ENCODE measurements at regions not wholly inside any gene's neighbourhood (a gene's known extent, or its start where the extent isn't known, plus 50 kb on each side); places are given as distances from the start of the nearest gene placed in this dataset.

DNA sequence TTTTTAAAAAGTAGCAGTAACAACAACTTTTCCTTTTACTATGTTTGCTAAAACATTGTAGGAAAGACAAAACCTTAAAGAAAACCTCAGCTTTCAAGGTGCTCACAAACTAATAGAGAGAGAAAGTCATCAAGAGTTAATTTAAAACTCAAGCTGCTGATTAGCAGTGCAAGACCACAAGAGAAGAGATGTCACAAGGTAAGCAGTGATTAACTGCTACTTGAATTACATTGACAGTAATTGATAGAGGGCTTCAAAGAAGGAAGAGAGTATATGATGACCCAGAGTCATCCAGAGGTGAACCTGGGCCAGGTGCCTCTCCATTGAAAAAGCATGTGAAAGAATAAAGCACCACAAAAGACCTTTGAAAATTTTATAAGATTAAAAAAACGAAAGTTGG is 939.6 kb upstream of the CNTNAP5 start:
- DNase-seq, result no peak

DNA sequence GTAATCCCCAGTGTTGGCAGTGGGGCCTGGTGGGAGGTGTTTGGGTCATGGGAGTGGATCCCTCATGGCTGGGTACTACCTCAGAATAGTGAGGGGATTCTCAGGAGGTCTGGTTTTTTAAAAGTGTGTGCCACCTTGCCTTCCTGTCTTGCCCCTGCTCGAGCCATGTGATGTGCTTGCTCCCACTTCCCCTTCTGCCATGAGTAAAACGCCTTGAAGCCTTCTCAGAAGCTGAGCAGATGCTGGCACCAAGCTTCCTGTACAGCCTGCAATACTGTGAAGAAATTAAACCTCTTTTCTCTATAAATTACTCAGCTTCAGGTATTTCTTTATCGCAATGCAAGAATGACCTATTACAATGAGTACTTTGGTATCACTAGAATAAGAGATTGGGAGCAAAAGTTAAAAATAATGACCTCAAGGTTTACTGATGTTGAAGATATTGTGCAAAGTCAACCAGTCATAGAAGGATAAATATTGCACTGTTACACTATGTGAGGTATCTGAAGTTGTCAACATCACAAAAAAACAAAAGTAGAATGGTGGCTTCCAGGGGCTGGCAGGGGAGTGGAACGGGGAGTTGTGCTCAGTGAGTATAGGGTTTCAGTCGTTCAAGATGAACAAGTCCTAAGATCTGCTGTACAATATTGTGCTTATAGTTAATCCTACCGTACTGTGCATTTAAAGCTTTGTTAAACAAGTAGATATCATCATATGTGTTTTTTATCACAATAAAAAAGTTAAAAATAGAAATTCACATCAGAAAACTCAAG is 938.3 kb upstream of the CNTNAP5 start:
- DNase-seq, result no peak

DNA sequence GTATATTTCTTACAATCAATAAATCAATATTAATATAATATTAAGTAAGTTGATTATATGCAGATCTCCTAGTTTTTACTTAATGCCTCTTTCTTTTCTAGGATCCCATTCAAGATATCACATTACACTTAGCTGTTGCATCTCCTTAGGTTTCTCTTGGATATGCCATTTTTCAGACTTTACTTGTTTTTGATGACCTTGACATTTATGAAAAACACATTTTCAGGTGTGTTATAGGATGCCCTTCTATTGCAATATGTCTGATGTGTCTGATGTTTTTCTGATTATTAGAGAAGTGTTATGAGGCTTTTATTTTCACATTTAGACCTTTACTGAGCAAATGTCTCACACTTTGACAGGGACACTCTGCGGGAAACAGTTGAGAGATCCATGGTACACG is 933.6 kb upstream of the CNTNAP5 start:
- no peak for DNase-seq

DNA sequence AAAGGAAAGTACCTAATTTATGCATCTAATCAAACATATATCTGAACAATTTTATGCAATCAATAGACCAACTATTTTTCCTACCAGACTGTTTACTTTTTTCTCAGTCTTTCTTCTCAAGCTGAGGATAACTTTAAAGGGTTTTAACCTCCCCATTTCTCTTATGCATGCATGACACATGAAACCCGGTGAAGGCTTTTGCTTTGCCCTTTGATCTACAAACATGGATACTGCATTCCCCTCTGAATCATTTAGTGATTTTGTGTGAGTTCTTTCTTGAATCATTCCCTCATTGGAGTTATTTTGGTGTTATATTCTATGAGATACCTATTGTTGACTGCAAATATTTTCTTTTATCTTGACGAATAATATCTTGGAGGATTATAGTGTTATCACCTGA is 931.9 kb upstream of the CNTNAP5 start:
- no peak for DNase-seq

DNA sequence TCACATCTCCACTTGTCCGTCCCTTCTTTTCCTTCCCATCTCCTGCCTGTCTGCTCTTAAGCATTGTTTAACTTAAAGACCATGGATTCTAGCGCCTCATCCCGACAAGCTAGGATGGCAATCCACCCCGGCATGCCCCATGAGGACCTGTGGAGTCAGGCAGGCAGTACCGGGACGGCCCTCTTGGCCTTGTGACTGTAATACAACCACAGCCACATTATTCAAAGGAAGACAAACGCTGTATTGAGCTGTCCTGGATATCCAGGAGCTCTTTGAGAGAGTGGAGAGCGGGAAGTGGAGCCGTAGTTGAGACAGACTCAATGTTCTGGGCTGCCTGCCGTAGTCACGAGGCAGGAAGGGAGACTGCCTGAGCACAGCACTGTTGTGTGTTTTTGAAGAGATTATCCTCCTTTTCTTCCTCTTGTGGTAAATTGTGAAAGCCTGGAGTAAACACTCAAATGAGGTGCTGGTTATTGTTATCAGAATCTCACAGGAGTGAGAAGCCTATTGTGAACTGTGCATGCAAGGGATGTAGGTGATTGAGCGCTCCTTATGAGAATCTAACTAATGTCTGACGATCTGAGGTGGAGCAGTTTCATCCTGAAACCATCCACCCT is 929.8 kb upstream of the CNTNAP5 start:
- DNase-seq, result no peak

DNA sequence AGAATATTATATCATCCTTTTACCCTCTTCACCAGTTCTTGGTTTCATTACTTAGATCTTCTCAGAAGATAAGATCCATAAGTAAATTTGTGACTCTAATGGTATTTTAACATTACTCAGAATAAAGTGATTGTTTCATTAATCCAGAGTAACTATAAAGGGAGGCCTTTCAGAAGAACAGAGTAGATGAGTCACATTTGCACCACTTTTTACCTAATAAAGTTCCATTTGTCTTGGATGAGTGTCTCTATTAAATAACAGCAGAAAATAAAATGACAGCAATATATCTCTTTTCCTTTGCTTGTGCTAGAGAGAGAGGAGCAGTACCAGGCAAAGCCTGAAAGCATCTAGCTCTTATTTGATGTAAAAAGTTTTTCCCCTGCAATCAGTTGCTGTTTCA is 926.5 kb upstream of the CNTNAP5 start:
- no peak for DNase-seq

DNA sequence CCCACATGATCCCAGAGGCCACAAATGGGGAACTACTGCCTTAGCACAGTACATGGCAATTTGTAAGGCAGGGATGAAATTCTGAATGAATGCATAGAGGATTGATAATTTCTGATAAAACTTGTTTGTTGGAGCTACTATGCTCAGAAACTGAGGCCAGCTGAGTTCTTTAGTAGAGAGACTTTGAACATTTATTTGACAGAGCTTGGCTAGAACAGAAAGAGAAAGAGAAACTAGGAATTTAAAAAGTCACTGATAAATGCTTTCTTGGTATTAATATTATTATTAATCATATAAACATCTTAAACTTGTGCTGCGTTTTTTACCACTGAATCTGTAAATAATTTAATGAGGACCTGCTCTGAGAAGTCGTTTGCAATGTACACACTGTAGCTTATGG is 923.7 kb upstream of the CNTNAP5 start:
- no peak for DNase-seq

DNA sequence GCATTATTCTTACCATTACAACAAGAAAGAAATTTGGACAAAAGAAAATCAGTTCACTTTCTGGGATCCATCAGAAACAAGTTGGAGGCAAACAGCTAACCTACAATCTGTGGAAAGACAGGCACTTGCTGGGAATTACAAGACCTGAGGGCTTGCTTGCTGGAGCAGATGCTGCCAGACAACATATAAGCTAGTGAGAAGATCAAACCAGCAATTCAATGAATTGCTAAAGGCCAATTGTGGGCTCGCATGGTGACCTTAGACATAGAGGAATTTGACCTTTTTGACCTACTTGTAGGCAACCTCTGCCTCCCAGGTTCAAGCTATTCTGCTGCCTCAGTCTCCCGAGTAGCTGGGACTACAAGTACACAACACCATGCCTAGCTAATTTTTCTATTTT is 921.2 kb upstream of the CNTNAP5 start:
- no peak for DNase-seq

DNA sequence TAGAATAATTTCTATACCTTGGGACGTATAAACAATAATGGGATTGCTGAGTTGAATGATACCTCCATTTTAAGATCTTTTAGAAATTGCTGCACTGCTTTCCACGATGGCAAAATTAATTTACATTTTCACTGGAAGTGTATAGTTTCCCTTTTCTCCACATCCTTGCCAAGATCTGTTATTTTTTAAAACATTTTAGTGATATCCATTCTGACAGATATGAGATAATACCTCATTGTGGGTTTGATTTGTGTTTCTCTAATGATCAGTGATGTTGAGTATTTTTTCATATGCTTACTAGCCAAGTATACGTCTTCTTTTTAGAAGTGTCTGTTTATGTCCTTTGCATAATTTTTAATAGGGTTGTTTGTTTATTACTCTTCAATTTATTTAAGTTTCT is 908.5 kb upstream of the CNTNAP5 start:
- no peak for DNase-seq

DNA sequence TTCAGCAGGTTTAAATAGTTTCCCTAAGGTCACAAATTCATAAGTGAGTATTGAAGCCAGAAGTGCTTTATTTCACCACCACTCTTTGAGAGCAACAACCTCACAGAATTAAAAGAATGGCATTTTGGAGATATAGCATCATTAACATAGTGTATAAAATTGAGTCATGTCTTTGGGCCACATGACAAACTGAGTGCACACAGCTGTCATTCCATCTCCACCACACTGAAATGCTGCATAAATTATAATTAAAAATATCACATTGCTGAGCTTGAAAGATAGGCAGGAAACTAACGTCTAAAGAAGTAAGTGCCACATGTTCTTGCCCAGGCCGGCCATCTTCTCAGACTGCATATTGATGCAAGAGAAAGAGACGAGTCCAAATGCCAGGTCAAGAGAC is 897.9 kb upstream of the CNTNAP5 start:
- DNase-seq, result no peak

DNA sequence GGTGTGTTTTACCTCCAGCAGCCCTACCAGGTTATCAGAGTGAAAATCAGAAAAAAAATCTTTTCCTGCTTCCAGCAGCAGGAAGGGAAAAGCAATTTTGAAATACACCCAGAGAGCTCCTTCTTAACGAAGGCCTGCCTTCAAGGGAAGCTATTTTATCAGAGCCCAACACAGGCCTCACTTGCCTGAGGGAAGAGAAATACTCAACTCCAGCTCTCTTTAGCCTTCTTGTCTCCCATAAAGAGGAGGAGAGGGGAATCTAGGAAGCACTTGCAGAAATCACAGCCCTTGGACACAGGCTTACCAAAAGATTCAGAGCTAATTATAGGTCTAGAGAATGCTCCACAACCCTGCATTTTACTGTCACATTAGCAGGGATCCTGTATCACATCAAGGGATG is 896.1 kb upstream of the CNTNAP5 start:
- DNase-seq, result no peak

DNA sequence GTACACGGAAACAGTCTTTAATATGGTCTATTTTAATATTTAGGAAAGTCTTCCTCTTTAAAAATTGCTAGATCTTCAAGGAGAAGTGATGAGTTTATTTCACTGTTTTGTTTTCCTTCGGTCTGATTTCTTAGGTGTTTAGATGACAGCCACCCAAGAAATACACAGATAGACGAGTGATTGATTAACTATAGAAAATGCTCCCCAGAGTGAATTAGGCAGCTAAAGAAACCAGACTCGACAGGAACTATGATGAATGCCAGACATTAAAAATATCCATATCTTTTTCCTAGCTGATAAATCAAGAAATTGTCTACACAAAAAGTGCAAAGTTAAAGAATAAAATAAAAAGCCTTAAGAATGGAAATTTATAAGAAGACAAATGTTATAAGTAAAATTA is 888.7 kb upstream of the CNTNAP5 start:
- DNase-seq, result no peak

DNA sequence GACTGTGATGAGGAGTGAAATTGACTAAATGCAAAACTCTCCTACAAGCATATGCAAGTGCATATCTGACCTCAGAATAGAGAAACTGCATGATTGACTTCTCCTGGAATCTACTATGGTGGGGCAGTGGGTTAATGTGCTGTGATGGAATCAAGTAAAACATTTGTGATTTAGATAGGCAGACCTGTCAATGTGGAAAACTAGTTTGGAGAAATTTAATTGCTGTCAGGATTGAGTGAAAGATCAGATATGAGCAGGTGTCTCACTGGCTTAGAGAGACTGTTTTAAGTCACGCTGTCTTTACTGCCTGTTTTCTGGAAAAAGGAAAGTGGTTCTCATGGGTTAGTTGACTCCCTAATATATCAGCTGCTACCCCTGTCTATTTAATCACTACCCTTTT is 881.0 kb upstream of the CNTNAP5 start:
- no peak for DNase-seq

DNA sequence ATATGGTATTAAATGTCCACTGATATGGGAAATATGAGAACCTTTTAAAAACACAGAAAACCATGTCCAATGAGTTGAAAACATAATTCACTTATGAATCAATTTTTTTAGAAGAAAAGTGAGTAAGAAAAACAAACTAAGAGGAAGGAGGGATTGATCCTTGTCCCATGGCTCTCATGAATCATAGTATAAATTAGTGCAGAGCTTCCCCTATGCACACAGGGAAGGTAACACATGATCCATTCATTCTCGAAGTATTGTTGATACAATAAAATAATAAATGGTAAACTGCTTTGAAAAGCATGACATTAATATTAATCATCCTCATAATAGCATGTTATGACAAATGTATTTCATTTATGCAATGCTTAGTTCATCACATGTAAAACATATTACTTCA is 872.0 kb upstream of the CNTNAP5 start:
- DNase-seq, result no peak

DNA sequence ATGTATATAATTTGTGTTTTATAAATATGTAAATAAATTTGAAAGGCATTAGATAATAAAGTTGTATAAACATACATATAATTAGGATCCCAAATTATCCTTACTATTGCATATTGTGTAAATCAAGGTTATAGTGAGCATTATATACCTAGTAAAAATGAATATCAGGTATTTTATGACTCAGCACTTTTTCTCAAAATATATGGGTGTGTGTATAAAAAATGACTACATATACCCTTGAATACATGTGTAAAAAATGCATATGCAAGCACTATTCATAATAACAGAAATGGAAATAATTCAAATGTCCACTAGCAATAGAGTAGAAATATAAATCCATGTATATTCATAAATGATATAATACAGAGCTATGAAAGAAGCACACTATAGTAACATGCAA is 870.9 kb upstream of the CNTNAP5 start:
- no peak for DNase-seq

DNA sequence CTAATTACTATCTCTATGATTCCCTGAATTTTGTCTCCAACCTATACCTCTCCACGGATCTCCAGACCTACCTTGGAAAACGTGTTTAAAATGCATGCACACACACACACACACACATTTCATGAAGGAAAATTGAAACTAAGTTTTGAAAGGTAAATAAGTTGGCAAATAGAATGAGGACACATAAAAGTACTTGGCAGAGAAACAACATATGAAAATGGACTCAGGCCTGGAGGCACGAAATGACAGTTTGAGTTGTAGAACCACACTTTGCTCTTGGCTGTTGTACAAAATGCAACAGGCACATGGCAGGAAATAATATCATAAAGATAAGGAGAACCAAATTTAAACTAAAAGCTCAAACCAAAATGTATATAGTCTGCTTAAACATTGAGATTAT is 868.1 kb upstream of the CNTNAP5 start:
- DNase-seq, result no peak

DNA sequence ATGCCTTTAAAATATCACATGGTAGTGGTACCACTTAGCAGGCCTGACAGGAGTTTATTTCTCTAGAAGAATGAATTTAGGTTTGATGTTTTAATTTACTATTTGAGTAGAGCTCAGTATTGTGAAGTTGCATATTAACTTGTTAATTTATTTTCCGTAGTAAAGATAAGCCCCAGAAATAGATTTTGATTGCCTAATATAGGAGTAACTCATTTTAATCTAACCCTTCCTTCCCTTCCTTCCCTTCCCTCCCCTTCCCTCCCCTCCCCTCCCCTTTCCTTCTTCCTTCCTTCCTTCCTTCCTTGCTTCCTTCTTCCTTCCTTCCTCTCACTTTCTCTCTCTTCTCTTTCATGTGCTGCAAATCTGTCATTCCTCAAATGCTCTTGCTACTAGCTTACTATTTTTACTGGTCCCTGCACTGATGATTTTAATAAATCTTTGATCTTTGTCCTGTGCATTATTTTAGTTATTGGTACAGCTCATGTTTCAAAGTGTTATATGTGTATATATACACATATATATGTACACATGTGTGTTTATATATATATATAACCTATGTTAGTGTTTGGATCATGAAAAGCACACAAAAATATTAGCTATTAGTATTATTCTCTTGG is 862.6 kb upstream of the CNTNAP5 start:
- DNase-seq, result no peak

DNA sequence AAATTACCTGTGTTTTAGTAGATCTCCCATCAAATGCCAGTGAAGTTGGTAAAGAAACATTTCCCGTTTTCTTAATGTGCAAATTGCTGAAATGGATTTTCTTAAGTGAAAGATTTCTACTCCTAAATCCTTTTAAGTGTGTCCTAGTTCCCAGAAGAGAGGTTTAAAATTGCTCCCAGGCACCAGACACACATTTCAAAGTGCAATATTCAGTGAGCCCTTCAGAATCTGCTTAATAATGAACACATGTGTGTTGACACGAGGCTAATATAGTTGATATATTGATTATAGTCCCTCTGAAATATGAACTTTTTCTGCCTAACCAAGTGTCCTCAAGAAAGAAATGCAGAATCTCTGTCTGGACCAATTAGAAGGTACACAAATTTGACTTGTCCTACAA is 861.7 kb upstream of the CNTNAP5 start:
- DNase-seq, result no peak

DNA sequence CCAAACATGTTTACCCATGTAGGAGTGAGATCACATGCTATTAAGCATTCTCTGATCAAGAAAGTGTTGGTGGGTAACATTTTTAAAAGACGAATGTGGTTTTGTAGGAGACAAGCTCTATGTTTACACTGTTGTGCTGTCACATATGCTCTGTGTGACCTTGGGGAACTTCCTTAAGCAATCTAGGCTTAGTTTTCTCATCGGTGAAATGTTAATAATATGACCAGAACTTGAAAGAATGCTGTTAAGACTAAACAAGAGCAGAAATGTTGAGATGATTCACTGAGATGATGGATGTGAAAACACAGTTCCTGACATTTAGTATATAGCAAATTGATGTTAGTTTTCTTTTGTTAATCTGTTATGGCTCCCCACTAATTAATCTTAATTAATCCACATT is 860.9 kb upstream of the CNTNAP5 start:
- no peak for DNase-seq

DNA sequence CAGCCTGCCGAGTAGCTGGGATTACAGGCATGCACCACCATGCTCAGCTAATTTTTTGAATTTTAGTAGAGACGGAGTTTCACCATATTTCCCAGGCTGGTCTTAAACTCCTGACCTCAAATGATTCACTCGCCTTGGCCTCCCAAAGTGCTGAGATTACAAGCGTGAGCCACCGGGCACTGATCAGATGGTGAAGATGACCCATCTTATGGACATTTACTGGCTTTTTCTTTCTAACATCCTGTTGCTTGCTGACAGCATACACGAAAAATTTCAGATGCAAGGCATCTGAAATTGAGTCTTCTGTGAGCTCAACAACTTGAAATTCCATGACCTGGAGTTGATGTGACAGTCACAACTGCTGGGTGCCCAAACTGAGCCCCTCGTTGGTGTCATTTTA is 859.5 kb upstream of the CNTNAP5 start:
- DNase-seq, result no peak

DNA sequence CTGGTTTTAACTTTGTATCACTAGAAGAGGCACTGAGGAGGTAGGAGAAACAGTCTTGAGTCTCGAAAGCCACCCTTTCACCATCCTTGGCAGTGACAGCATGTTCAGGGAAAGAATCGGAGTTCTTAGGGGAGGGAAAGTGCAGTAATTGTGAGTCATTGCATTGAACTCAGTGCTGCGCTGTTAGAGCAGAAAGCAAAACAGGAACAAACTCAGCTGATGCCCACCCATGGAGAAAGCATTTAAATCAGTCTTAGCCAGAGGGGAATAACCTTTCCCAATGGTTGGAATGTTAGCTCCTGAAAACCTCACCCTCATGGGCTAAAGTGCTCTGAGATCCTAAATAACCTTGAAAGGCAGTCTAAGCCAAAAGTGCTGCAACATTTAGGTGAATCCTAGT is 845.6 kb upstream of the CNTNAP5 start:
- DNase-seq, result no peak

DNA sequence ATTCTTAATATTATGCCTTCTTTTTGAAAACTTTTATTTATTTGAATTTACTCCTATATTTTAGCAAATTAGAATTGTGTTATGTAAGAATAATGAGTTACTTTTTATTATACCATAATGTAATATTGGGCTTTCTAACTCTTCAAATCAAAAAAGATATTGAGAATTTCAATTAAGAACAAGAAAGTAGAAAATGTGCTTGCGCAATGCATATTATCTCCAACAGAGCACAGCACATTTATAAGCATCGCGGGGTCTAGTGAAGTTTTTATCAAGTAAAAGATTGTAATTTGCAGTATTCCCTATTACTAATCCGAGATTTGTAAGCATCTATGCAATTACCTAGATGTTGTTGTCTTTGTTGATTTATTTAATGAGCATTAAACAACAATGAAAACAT is 829.1 kb upstream of the CNTNAP5 start:
- no peak for DNase-seq

DNA sequence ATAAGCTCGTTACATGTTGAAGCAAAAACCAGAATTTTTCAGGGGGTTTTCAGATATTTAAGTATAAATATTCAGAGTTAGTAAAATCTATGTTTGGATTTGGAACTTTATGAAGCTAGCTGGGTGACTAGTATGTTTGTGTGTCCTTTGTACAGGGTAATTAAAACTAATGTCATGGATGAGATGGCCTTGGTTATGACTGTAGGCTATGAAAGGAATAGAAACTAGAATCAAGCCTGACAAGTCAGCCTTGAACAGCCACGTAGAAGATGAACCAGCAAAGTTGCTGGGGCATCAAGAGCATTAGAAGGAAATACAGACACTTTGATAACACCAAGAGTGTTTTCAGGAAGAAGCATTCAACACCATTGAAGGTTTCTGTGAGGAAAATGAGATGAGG is 825.1 kb upstream of the CNTNAP5 start:
- DNase-seq, result no peak

DNA sequence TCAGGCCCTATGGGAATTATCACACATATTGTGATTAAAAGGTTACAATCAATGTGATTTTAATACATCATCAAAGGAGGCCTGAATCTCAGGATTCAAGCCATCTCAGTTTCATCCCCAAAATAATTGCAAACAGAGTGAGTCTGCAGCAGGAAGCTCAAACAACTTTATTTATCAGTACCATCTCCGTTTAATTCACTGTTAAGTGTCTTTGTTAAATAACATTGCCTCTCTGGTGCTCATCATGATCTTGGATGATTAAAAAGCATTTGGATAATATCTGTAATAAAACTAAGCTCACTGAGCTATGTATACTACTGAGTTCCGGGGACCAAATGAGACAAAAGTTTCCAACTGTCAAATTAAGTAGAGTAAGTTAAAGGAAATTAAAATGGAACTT is 817.8 kb upstream of the CNTNAP5 start:
- no peak for DNase-seq

DNA sequence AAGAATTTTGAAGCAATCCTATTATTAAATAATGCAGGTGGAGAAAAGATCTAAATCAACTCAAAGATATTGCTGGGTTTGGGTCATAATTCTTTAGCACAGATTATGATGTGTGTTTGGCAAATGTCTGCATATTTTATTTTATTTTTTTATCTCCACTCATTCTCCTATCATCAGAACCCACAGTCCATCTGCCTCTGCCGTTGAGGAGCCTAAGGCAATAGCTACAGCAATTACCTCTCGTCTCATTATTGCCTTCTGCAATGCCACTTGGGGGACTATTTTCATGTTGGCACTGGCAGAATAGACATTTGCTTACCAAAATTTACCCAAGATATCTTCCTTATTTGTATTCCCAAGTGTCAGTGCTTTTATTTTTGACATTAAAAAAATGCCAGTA is 815.9 kb upstream of the CNTNAP5 start:
- DNase-seq, result no peak

Data from CD4-positive, alpha-beta T cell treated with Interleukin-10 for 1 hour (primary cell).